GM21381 (cell line): ENCODE measurements at regions not wholly inside any gene's neighbourhood (a gene's known extent, or its start where the extent isn't known, plus 50 kb on each side); places are given as distances from the start of the nearest gene placed in this dataset.
"Not testable (repeated sequence)": the region's sequence is repeated elsewhere in the genome, so short reads cannot be mapped to it uniquely, and the experiment has no call there.

ENCODE experiments used
- ATAC-seq: cut with Tn5 transposase; IDR thresholded peaks from one replicate; pipeline ENCODE4 v1.9.1; 2021; ENCODE audit warnings: mild to moderate bottlenecking, moderate library complexity; ENCODE audit not compliant: unreplicated experiment

- no peak for ATAC-seq
Observed at GRCh38 chr13:105904034-105904742, 631.3 kb downstream of the EFNB2 start.

DNA sequence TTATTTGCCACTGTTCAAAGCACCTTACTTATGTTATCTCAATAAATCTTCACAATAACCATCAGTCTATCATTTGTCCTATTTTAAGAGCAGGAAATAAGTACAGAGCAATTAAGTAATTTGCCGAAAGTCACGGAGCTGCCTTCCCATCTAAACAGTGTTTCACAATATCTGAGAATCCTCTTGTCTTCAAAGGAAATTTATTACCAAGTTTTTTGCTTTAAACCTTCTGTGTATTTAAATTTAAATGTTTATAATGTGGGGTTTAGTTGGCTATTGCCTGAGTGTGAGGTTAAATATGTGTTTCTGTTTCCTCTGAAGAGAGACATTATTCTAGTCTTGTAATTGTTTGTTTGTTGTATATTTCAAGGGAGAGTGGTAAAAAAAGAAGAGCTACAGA, 633.1 kb downstream of the EFNB2 start:
- no peak for ATAC-seq

DNA sequence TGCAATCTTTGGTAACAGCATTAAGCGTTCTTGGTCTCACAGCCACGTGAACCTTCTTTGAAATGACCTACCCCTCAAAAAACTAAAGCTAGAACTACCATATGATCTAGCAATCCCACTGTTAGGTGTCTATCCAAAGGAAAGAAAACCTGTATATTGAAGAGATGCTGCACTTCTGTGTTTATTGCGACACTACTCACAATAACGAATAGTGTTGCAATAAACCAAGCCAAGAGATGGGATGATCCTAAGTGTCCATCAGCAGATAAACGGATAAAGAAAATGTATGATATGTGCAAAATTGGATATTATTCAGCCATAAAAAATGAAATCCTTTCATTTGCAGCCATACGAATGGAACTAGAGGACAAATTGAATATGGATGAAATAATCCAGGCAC, 637.9 kb downstream of the EFNB2 start:
- ATAC-seq: no peak

DNA sequence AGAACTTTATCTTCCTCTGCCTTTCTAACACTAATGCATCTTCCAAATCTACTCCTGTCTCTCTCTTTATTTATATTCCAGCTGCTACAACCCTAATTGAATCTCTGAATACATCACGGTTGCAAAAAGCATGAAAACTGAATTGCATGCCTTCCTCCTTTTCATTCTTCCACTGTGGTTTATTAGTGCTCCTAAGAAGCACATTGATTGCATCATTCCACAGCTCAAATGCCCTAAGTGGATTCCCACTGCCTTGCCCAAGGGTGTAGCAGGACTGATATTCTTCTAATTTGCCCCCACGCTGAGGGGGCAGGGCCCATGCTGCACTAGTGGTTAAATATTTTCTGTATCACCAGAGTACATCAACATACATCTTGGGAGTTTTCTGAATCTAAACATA, 640.8 kb downstream of the EFNB2 start:
- ATAC-seq: no peak

DNA sequence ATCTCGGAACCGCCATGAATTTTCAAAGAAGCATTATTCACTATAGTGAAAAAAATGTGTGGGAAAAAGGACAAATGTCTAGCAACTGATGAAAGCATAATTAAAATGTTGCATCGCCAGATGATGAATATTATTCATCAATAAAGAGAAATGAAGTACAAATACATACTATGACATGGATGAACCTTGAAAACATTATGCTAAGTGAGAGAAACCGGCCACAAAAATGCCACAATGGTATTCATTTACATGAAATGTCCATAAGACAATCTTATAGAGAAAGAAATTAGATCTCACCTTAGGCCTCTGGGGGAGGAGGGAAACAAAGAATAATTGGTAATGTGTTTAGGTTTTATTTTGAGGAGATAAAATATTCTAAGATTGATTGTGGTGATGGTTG, 645.0 kb downstream of the EFNB2 start:
- ATAC-seq: no peak

DNA sequence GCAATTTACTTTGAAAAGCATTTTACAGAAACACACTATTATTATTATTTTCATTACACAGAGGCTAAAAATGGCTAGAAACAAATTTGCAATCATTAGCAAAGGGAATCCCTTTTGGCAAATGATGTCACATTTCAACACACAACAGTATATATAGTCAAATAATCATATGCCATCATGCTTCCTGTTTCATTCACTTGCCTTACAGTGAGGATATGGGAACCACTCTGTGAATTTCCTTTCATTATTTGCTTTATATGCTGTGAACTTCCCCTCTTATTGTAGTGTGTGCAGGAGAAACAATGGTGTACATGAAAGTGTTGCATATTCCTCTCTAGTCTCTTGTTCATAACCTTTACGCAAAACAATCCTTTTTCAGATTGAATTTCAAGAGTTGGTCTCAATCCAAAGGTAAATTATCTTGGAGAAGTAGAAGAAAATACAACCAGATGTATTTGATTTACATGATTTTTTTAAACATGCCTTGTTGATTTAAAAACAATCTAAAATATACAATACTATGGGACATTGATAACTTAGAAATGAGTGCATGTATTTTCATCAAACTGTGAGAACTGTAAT, 657.3 kb downstream of the EFNB2 start:
- no peak for ATAC-seq

- no peak for ATAC-seq
Observed at GRCh38 chr13:105874814-105875213, 660.6 kb downstream of the EFNB2 start.

- no peak for ATAC-seq
Observed at GRCh38 chr13:105871768-105872167, 663.7 kb downstream of the EFNB2 start.

GRCh38 chr13:105871326-105871725, 664.1 kb downstream of the EFNB2 start:
- no peak for ATAC-seq

DNA sequence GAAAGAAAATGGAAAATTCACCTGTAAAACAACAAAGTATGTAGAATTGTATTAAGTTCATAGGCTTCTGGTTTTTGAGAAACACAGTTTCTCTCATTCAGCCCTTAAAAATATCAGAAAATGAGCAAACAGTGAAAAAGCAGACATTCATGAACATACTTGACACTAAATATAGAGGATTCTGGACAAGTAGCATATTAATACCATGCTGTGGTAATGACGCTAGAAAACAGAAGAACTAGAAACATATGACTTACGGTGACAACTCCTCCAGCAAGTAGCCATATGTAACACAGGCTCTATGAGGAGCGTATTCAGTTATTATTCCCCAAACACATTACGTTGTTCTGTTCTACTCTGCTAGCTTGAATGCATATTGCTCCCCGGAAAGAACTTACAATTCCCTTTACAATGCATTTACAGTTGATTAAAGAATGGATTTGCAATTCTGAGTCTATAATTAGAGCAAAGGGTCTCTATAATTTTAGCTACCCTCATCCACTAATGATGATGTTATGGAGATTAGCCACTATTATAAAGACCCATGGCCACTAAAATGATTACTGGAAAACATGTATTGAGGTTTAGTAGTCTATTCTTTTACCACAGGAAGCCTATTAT, 672.1 kb downstream of the EFNB2 start:
- no peak for ATAC-seq

- no peak for ATAC-seq
Observed at GRCh38 chr13:105848494-105848893, 687.0 kb downstream of the EFNB2 start.

GRCh38 chr13:105847527-105848291, 687.8 kb downstream of the EFNB2 start:
- ATAC-seq: no peak

DNA sequence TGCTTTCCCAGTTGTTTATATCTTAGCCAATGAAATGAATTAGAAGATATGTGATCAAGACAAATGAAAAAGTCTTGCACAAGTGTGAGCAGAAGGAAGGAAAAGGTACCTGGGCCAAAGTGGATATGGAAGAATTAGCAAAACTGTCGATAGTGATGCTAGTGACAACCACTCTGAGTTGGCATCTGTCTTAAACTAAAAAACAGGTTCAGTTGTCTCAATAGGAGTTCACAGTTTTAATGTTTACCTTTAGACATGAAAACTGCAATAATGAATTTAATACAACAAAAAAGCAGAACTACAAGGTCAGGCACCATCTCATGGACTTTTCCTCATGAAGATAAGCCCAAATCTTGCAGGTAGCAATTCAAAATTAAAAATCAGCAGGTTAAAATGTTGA, 688.5 kb downstream of the EFNB2 start:
- no peak for ATAC-seq

- no peak for ATAC-seq
Observed at GRCh38 chr13:105841286-105841685, 694.2 kb downstream of the EFNB2 start.

DNA sequence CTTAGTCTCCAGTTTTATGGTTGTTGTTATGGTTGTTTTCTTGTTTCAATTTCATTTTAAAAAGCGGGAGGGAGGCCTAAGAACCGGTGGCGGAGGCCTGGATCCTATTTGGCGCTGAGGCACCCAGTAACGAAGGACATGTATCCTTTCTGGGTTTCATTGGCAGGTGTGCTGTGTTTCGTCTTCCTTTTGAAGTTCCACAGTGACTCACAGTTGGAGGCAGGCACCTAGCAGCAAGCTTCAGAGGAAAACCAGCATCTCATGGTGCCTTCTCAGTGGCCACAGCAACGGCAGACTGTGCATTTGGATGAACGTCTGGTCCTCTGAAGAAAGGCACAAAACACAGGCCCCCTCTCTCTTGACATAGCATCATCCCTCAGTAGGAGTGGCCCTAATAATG, 697.2 kb downstream of the EFNB2 start:
- no peak for ATAC-seq

GRCh38 chr13:105837295-105837694, 698.2 kb downstream of the EFNB2 start:
- not testable (repeated sequence) for ATAC-seq

DNA sequence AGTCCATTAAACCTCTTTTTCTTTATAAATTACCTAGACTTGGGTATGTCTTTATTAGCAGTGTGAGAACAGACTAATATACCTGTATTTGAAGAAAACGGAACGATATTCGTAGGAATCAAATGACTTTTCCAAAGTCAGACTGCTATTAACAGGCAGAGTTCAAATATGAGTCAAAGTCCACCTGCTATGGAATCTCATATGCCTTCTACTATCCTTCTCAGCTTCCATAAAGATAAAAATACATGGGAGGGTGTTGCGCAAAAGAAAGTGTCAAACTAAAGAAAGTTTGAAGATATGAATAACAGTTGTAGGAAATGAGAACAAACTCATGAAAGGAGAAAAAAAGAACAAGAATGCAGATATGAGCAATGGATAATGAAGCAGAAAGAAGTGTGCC, 704.6 kb downstream of the EFNB2 start:
- ATAC-seq: no peak

DNA sequence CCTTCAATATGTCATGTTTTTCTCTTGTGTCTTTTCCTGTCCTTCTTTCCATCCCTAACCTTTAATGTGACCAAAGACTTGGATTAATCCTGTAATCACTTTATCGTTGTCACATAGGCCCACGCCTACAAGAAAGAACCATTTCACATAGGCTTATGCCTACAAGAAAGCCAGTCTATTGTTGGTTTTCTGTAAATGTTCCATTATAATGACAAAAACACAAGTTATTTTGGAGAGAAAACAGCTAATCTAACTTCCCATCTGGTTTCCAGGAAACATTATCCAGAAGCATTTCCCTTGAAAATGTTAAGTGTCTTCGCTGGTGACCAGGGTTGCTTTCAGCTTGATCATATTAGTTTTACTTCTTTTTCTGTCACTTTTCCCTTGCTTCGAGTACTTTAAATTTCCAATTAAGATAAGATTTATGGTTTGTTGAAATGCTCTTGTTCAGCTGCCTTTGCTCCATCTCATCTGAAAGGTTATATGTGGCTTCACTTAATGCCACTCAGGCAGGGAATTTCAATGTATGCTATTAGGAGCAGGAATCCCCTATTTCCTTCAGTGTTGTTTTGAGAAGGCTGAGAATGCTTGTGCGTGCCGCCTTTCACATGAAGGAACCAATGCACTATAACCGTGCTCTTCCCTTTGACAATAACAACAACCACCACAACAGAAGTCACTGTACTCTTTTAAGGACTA, 708.2 kb downstream of the EFNB2 start:
- no peak for ATAC-seq

GRCh38 chr13:105825071-105825470, 710.4 kb downstream of the EFNB2 start:
- no peak for ATAC-seq

DNA sequence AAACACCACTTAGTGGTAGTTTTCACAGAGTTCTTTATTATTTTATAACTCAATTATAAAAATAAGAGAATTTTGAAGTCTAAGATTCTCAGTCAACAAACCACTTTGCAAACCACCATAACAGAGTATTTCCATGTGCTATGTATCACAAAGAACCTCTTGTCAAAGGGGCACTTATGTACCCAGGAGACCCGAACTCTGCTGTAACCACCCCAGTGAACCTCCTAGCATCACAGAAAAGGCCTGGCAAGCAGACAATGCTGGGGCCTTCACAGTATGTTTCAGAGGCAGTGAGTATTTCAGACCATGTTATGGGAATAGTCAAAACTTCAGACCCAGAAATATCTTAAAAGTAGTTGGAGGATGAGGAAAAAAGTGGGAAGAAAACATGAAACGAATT, 714.1 kb downstream of the EFNB2 start:
- no peak for ATAC-seq

GRCh38 chr13:105820415-105820814, 715.0 kb downstream of the EFNB2 start:
- no peak for ATAC-seq
